ENCODE measurements at regions not wholly inside any gene's neighbourhood (a gene's known extent, or its start where the extent isn't known, plus 50 kb on each side); places are given as distances from the start of the nearest gene placed in this dataset.

- Histone ChIP-seq H3K36me3 (replicated peaks; ENCODE audit: control insufficient read depth, insufficient read depth, low read length) (no peaks in the 10 kb centered on the region), H3K27me3 (ENCODE audit: control insufficient read depth, insufficient read depth, low read length) (no peaks in the 10 kb centered on the region), H3K4me3 (ENCODE audit: insufficient read depth, low read depth, low read length) (no peak overlapping the region)
- DNase-seq: no peak
Measured at GRCh38 chr18:64974391-64975125, 776.3 kb upstream of the CDH7 start.

- H3K27me3 ChIP-seq (ENCODE audit: control insufficient read depth, insufficient read depth, low read length): no peaks in the 10 kb centered on the region
- no peak overlapping the region for H3K4me3 ChIP-seq (ENCODE audit: insufficient read depth, low read depth, low read length)
- no peaks in the 10 kb centered on the region for H3K36me3 ChIP-seq (replicated peaks; ENCODE audit: control insufficient read depth, insufficient read depth, low read length)
- no peak for DNase-seq
Measured at GRCh38 chr18:64972545-64972944, 778.3 kb upstream of the CDH7 start.

- no peak for DNase-seq
- H3K27me3 ChIP-seq (ENCODE audit: control insufficient read depth, insufficient read depth, low read length): no peaks in the 10 kb centered on the region
- H3K36me3 ChIP-seq (replicated peaks; ENCODE audit: control insufficient read depth, insufficient read depth, low read length): no peaks in the 10 kb centered on the region
- H3K4me3 ChIP-seq (ENCODE audit: insufficient read depth, low read depth, low read length): no peak overlapping the region
Measured at GRCh38 chr18:64966667-64967066, 784.1 kb upstream of the CDH7 start.

- H3K27me3 ChIP-seq (ENCODE audit: control insufficient read depth, insufficient read depth, low read length): no peaks in the 10 kb centered on the region
- H3K36me3 ChIP-seq (replicated peaks; ENCODE audit: control insufficient read depth, insufficient read depth, low read length): no peaks in the 10 kb centered on the region
- H3K4me3 ChIP-seq (ENCODE audit: insufficient read depth, low read depth, low read length): no peak overlapping the region
- no peak for DNase-seq
Measured at GRCh38 chr18:64956465-64956864, 794.3 kb upstream of the CDH7 start.

DNA sequence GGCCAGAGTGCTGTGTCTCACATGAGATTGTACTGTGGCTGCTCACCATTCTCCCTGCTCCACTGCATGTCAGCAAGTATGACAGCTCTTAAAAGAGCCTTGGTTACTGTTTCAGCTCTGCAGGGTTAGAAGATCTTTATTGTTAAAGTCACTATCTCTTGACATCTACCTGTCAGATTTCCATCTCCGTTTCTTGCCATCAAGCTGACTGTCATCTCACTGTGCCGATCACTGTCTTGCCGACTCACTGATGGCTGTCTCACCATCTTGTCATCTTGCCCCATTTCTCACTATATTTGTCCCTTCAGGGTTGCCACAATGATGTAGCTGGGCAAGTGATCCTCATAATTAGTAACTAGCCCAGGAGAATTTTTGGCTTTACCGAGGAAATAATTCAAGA lies 800.9 kb upstream of the CDH7 start:
- Histone ChIP-seq H3K4me3 (ENCODE audit: insufficient read depth, low read depth, low read length) (no peak overlapping the region), H3K36me3 (replicated peaks; ENCODE audit: control insufficient read depth, insufficient read depth, low read length) (no peaks in the 10 kb centered on the region), H3K27me3 (ENCODE audit: control insufficient read depth, insufficient read depth, low read length) (no peaks in the 10 kb centered on the region)
- DNase-seq: no peak

GRCh38 chr18:64936671-64937070 lies 787.8 kb upstream of the LINC00305 start:
- no peaks in the 10 kb centered on the region for H3K27me3 ChIP-seq (ENCODE audit: control insufficient read depth, insufficient read depth, low read length)
- H3K4me3 ChIP-seq (ENCODE audit: insufficient read depth, low read depth, low read length): no peak overlapping the region
- no peak for DNase-seq
- no peaks in the 10 kb centered on the region for H3K36me3 ChIP-seq (replicated peaks; ENCODE audit: control insufficient read depth, insufficient read depth, low read length)

GRCh38 chr18:64929036-64929435 lies 780.1 kb upstream of the LINC00305 start:
- no peaks in the 10 kb centered on the region for H3K27me3 ChIP-seq (ENCODE audit: control insufficient read depth, insufficient read depth, low read length)
- no peak overlapping the region for H3K4me3 ChIP-seq (ENCODE audit: insufficient read depth, low read depth, low read length)
- no peaks in the 10 kb centered on the region for H3K36me3 ChIP-seq (replicated peaks; ENCODE audit: control insufficient read depth, insufficient read depth, low read length)
- no peak for DNase-seq

GRCh38 chr18:64919971-64920570 lies 771.2 kb upstream of the LINC00305 start:
- no peaks in the 10 kb centered on the region for H3K36me3 ChIP-seq (replicated peaks; ENCODE audit: control insufficient read depth, insufficient read depth, low read length)
- no peak for DNase-seq
- no peaks in the 10 kb centered on the region for H3K27me3 ChIP-seq (ENCODE audit: control insufficient read depth, insufficient read depth, low read length)
- no peak overlapping the region for H3K4me3 ChIP-seq (ENCODE audit: insufficient read depth, low read depth, low read length)

DNA sequence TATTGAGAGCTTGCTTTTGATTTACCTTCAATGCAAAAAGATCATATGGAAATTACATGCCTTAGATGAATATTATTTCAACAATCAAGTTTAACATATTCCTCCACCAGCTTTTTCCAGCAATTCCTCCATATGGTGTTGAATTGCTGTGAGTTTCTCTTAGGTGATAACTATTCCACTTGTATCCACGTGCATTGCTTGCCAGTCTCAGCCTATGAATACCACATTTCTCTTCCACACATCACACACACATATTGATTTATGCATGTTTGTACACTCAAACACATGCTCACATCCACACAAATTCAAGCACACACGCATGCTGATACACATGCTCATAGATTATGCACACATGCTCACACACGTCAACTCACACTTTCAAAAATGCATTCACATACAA lies 770.0 kb upstream of the LINC00305 start:
- DNase-seq: no peak
- no peaks in the 10 kb centered on the region for H3K27me3 ChIP-seq (ENCODE audit: control insufficient read depth, insufficient read depth, low read length)
- no peaks in the 10 kb centered on the region for H3K36me3 ChIP-seq (replicated peaks; ENCODE audit: control insufficient read depth, insufficient read depth, low read length)
- no peak overlapping the region for H3K4me3 ChIP-seq (ENCODE audit: insufficient read depth, low read depth, low read length)

DNA sequence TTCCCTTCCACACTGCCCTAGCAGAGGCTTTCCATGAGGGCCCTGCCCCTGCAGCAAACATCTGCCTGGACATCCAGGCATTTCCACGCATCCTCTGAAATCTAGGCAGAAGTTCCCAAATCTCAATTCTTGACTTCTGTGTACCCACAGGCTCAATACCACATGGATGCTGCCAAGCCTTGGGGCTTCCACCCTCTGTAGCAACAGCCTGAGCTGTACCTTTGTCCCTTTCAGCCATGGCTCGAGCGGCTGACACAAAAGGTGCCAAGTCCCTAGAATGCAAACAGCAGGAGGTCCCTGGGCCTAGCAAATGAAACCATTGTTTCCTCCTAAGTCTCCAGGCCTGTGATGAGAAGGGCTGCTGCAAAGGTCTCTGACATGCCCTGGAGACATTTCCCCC lies 744.5 kb upstream of the LINC00305 start:
- Histone ChIP-seq H3K36me3 (replicated peaks; ENCODE audit: control insufficient read depth, insufficient read depth, low read length) (no peaks in the 10 kb centered on the region), H3K4me3 (ENCODE audit: insufficient read depth, low read depth, low read length) (no peak overlapping the region), H3K27me3 (ENCODE audit: control insufficient read depth, insufficient read depth, low read length) (no peaks in the 10 kb centered on the region)
- no peak for DNase-seq

DNA sequence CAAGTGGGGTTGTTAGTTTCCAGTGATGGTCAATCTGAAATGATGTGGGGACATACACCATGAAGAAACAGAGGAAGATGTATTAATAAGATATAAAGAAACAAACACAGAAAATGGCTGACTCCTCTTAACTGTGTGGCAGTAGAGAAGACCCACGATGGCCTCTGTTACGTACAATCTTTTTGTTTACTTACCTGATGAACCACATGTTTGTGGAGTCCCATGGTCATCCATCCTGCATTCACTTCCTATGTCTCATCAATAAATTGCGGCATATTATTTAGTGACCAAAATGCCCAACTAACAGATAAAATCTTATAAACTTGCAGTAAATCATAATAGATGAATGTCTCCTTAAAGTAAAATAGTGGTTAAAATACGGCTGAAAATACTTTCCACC lies 740.1 kb upstream of the LINC00305 start:
- Histone ChIP-seq H3K4me3 (ENCODE audit: insufficient read depth, low read depth, low read length) (no peak overlapping the region), H3K36me3 (replicated peaks; ENCODE audit: control insufficient read depth, insufficient read depth, low read length) (no peaks in the 10 kb centered on the region), H3K27me3 (ENCODE audit: control insufficient read depth, insufficient read depth, low read length) (no peaks in the 10 kb centered on the region)
- no peak for DNase-seq

DNA sequence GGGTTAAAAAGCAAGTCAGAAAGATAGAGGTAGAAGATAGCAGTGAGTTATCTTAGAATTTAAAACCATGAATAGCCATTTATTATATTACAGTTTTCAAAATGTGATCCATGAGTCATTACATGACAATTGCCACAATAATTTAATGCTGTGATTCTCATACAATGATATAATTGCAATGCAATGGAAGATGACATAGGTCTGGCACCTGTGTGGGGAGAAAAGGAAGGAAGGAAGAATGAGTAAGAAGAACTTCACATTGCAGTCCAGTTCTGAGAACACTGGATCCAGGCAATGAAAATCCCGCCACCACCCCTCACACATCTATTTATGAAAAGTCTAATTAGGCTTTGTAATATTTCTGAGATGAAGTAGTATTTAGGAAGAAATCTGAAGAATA lies 738.1 kb upstream of the LINC00305 start:
- H3K36me3 ChIP-seq (replicated peaks; ENCODE audit: control insufficient read depth, insufficient read depth, low read length): no peaks in the 10 kb centered on the region
- no peaks in the 10 kb centered on the region for H3K27me3 ChIP-seq (ENCODE audit: control insufficient read depth, insufficient read depth, low read length)
- no peak overlapping the region for H3K4me3 ChIP-seq (ENCODE audit: insufficient read depth, low read depth, low read length)
- DNase-seq: no peak

GRCh38 chr18:64882896-64883295 lies 734.0 kb upstream of the LINC00305 start:
- Histone ChIP-seq H3K36me3 (replicated peaks; ENCODE audit: control insufficient read depth, insufficient read depth, low read length) (no peaks in the 10 kb centered on the region), H3K27me3 (ENCODE audit: control insufficient read depth, insufficient read depth, low read length) (no peaks in the 10 kb centered on the region), H3K4me3 (ENCODE audit: insufficient read depth, low read depth, low read length) (no peak overlapping the region)
- no peak for DNase-seq

DNA sequence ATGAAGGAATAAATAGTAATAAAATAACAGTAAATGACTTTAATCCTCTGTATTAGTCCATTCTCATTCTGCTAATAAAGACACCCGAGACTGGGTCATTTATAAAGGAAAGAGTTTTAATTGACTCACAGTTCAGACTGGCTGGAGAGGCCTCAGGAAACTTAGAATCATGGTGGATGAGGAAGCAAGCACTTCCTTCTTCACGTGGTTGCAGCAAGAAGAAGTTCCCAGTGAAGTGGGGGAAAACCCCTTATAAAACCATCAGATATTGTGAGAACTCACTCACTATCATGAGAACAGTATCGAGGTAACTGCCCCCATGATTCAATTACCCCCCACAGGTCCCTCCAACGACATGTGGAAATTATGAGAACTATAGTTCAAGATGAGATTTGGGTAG lies 727.9 kb upstream of the LINC00305 start:
- DNase-seq: no peak
- H3K36me3 ChIP-seq (replicated peaks; ENCODE audit: control insufficient read depth, insufficient read depth, low read length): no peaks in the 10 kb centered on the region
- H3K27me3 ChIP-seq (ENCODE audit: control insufficient read depth, insufficient read depth, low read length): no peaks in the 10 kb centered on the region
- no peak overlapping the region for H3K4me3 ChIP-seq (ENCODE audit: insufficient read depth, low read depth, low read length)

DNA sequence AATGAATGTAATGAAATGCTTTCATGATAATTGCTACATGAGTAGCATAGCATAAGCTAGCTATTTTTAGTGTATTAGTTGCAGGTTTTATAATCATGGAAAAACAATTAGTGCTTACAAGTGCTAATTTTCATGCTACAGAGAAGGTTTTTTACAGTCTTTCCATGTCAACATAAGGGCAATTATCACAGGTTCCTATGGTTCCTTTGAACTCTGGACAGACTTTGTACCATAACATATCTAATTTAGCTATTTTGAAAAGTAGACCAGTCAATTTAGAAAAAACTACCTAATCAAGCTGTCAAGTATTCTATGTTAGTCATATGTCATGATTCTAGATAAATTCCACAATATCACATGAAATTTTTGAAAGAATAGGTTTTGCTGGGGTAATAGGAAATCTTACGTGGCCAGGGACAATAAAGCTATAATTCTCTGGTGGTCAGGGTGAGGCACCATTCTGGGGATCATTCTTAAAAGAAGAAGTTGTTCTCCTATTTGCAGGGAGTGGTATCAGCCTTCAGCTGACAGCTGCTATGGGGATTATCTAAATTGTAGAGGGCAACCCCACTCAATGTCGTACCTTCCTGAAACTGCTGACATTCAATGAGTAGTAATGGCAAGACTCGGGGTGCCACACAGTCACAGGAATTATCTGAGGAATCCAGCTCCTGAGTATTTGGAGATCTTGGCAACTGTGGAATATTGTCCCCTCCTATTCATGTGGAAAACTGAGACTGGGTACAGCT lies 724.0 kb upstream of the LINC00305 start:
- no peak for DNase-seq
- H3K27me3 ChIP-seq (ENCODE audit: control insufficient read depth, insufficient read depth, low read length): no peaks in the 10 kb centered on the region
- no peak overlapping the region for H3K4me3 ChIP-seq (ENCODE audit: insufficient read depth, low read depth, low read length)

More for the DNA sequence above, 724.0 kb upstream of the LINC00305 start:
- no peaks in the 10 kb centered on the region for H3K36me3 ChIP-seq (replicated peaks; ENCODE audit: control insufficient read depth, insufficient read depth, low read length)

Data from H7 (cell line).